Esophagus muscularis mucosa (tissue), 4 donors: ENCODE measurements at regions not wholly inside any gene's neighbourhood (a gene's known extent, or its start where the extent isn't known, plus 50 kb on each side); places are given as distances from the start of the nearest gene placed in this dataset.
"Not testable (repeated sequence)": the region's sequence is repeated elsewhere in the genome, so short reads cannot be mapped to it uniquely, and the experiment has no call there.

Experiments used
- DNase-seq: peaks from one replicate; pipeline ENCODE4 v3.0.0-alpha.2; 2017; ENCODE audit errors: extremely low spot score
- H3K27ac ChIP-seq, 4 donors: fragments of 200-600 bp; sonication (generic); replicated peaks in 1 of 4; 1 replicate in 3 of 4; 2 replicates in 1 of 4; pipeline ENCODE4 v1.5.1; 2016 to 2019; ENCODE audit warnings: mild to moderate bottlenecking in 1 of 4
- H3K27me3 ChIP-seq, 4 donors: fragments of 200-600 bp; sonication (generic); one replicate each; pipeline versions ENCODE4 v1.5.1 to v1.6.0; 2016 to 2019
- H3K36me3 ChIP-seq, 4 donors: fragments of 200-600 bp; sonication (generic); one replicate each; pipeline ENCODE4 v1.5.1; 2016 to 2019
- H3K4me1 ChIP-seq, 4 donors: fragments of 200-600 bp; sonication (generic); one replicate each; pipeline ENCODE4 v1.5.1; 2016 to 2019
- H3K4me3 ChIP-seq, 4 donors: fragments of 200-600 bp; sonication (generic); 1 replicate in 2 of 4; 2 replicates in 2 of 4; pipeline ENCODE4 v1.5.1; 2016 to 2019; ENCODE audit warnings: mild to moderate bottlenecking in 4 of 4, moderate library complexity in 1 of 4
- H3K9me3 ChIP-seq, 4 donors: fragments of 200-600 bp; sonication (generic); 1 replicate in 3 of 4; 2 replicates in 1 of 4; pipeline ENCODE4 v1.5.1; 2016 to 2019
- CTCF ChIP-seq, 3 experiments: fragments of 200-600 bp in 2 of 3; fragments of 450-650 bp in 1 of 3; sonication (generic) in 2 of 3; IDR thresholded peaks; one replicate each; pipeline ENCODE4 v1.5.1; 2017 to 2019; ENCODE audit warnings: antibody characterized with exemption in 3 of 3, mild to moderate bottlenecking in 2 of 3, moderate library complexity in 1 of 3
- EP300 ChIP-seq: sonication (generic); formaldehyde crosslinking; IDR thresholded peaks from one replicate; pipeline ENCODE4 v1.6.1; 2017; ENCODE audit warnings: antibody characterized with exemption
- POLR2A ChIP-seq: fragments of 450-650 bp; IDR thresholded peaks from one replicate; pipeline ENCODE4 v1.6.1; 2017; ENCODE audit warnings: antibody characterized with exemption, moderate library complexity, mild to moderate bottlenecking, low read depth
- POLR2AphosphoS5 ChIP-seq, 2 donors: sonication (generic); formaldehyde crosslinking; IDR thresholded peaks; one replicate each; pipeline ENCODE4 v1.6.1; 2017; ENCODE audit warnings: antibody characterized with exemption in 2 of 2
- WGBS: methylation state at CpG from one replicate; pipeline ENCODE4 v1.1.5; 2018; 5-methylcytosine and 5-hydroxymethylcytosine counted together
- intact Hi-C: fragments of 100-400 bp; cut with DNase I; formaldehyde crosslinking; loops from one replicate; pipeline ENCODE4 v1.15.1; 2023

GRCh38 chr14:66315098-66315497 lies 171.1 kb upstream of the CCDC196 start:
- H3K4me1 ChIP-seq, result peaks cover 0 to 4% (median 0%) of the 10 kb centered on the region in 4 donors
- no peak for DNase-seq
- 64% methylated on average over 1 of the region's 1 CpG for WGBS
- intact Hi-C loops, result no loop called here
- H3K36me3 ChIP-seq, result no peaks in the 10 kb centered on the region
- peaks cover 0 to 11% (median 0%) of the 10 kb centered on the region in 4 donors for H3K9me3 ChIP-seq
- no peaks in the 10 kb centered on the region for H3K27me3 ChIP-seq
- no peak overlapping the region for H3K27ac ChIP-seq
- TF ChIP-seq POLR2AphosphoS5 (IDR thresholded peaks at IDR 0.05) (no peak), POLR2A (no peak), CTCF (IDR thresholded peaks at IDR 0.05) (no peak), EP300 (no peak)
- no peak overlapping the region for H3K4me3 ChIP-seq

GRCh38 chr14:66315548-66315947 lies 170.6 kb upstream of the CCDC196 start:
- Histone ChIP-seq H3K4me1 (peaks cover 0 to 4% (median 0%) of the 10 kb centered on the region in 4 donors), H3K27ac (no peak overlapping the region), H3K27me3 (no peaks in the 10 kb centered on the region), H3K4me3 (no peak overlapping the region), H3K36me3 (no peaks in the 10 kb centered on the region), H3K9me3 (peaks cover 0 to 11% (median 0%) of the 10 kb centered on the region in 4 donors)
- intact Hi-C loops, result no loop called here
- TF ChIP-seq CTCF (IDR thresholded peaks at IDR 0.05), result no peak
- TF ChIP-seq POLR2A, result no peak
- TF ChIP-seq POLR2AphosphoS5 (IDR thresholded peaks at IDR 0.05), result no peak
- no peak for TF ChIP-seq EP300
- DNase-seq, result no peak
- 0% methylated on average over 1 of the region's 1 CpG for WGBS

GRCh38 chr14:66322564-66322963 lies 163.6 kb upstream of the CCDC196 start:
- H3K36me3 ChIP-seq, result no peaks in the 10 kb centered on the region
- intact Hi-C loops, result no loop called here
- H3K27ac ChIP-seq, result no peak overlapping the region
- TF ChIP-seq CTCF (IDR thresholded peaks at IDR 0.05), result no peak
- no peak for TF ChIP-seq POLR2A
- no peak for TF ChIP-seq EP300
- no peak for TF ChIP-seq POLR2AphosphoS5 (IDR thresholded peaks at IDR 0.05)
- peaks cover 0 to 19% (median 3%) of the 10 kb centered on the region in 4 donors for H3K9me3 ChIP-seq
- H3K4me1 ChIP-seq, result no peaks in the 10 kb centered on the region
- 100% methylated on average over 1 of the region's 1 CpG for WGBS
- no peaks in the 10 kb centered on the region for H3K27me3 ChIP-seq
- DNase-seq, result no peak
- no peak overlapping the region for H3K4me3 ChIP-seq

GRCh38 chr14:66330228-66330627 lies 155.9 kb upstream of the CCDC196 start:
- no peak for DNase-seq
- H3K27ac ChIP-seq, result no peak overlapping the region
- H3K36me3 ChIP-seq, result no peaks in the 10 kb centered on the region
- no peak overlapping the region for H3K4me3 ChIP-seq
- no peaks in the 10 kb centered on the region for H3K27me3 ChIP-seq
- 82% methylated on average over 4 of the region's 4 CpGs for WGBS
- intact Hi-C loops, result no loop called here
- no peaks in the 10 kb centered on the region for H3K4me1 ChIP-seq
- no peaks in the 10 kb centered on the region for H3K9me3 ChIP-seq
- TF ChIP-seq POLR2A, result no peak
- TF ChIP-seq CTCF (IDR thresholded peaks at IDR 0.05), result no peak
- no peak for TF ChIP-seq POLR2AphosphoS5 (IDR thresholded peaks at IDR 0.05)
- no peak for TF ChIP-seq EP300

- Histone ChIP-seq H3K36me3 (no peaks in the 10 kb centered on the region), H3K4me3 (no peak overlapping the region), H3K9me3 (no peaks in the 10 kb centered on the region), H3K27ac (no peak overlapping the region), H3K27me3 (no peaks in the 10 kb centered on the region), H3K4me1 (no peaks in the 10 kb centered on the region)
- no peak for DNase-seq
- intact Hi-C loops, result no loop called here
- TF ChIP-seq CTCF (IDR thresholded peaks at IDR 0.05), result no peak
- TF ChIP-seq POLR2AphosphoS5 (IDR thresholded peaks at IDR 0.05), result no peak
- no peak for TF ChIP-seq POLR2A
- no peak for TF ChIP-seq EP300
Measured at GRCh38 chr14:66330916-66331315, 155.3 kb upstream of the CCDC196 start.

- H3K9me3 ChIP-seq, H3K27ac ChIP-seq, H3K4me3 ChIP-seq, DNase-seq, intact Hi-C loops, H3K36me3 ChIP-seq, H3K27me3 ChIP-seq, H3K4me1 ChIP-seq: not testable (repeated sequence)
- 86% methylated on average over 3 of the region's 3 CpGs for WGBS
Measured at GRCh38 chr14:66333293-66333692, 152.9 kb upstream of the CCDC196 start.
